SK-N-SH (cell line): ENCODE measurements at regions not wholly inside any gene's neighbourhood (a gene's known extent, or its start where the extent isn't known, plus 50 kb on each side); places are given as distances from the start of the nearest gene placed in this dataset.

ENCODE experiments used
- CTCF ChIP-seq: fragments of 200-600 bp; sonication (generic); IDR thresholded peaks from 2 replicates; pipeline ENCODE4 v1.6.1; 2017; ENCODE audit warnings: antibody characterized with exemption, mild to moderate bottlenecking, moderate library complexity
- EP300 ChIP-seq, 2 experiments: IDR thresholded peaks; 2 replicates each; pipeline versions ENCODE4 v1.4.0 to v1.6.1; 2012; ENCODE audit warnings: borderline replicate concordance in 1 of 2, low read depth in 1 of 2, low read length in 1 of 2
- FOXJ3 ChIP-seq: sonication (generic); formaldehyde crosslinking; IDR thresholded peaks from 2 replicates; pipeline ENCODE4 v1.5.1; 2020; ENCODE audit warnings: mild to moderate bottlenecking, missing genetic modification reagents
- JUND ChIP-seq: IDR thresholded peaks from 2 replicates; pipeline ENCODE4 v1.4.0; 2012
- MAX ChIP-seq: IDR thresholded peaks from 2 replicates; pipeline ENCODE4 v1.4.0; 2012; ENCODE audit warnings: low read depth
- RXRA ChIP-seq: IDR thresholded peaks from 2 replicates; pipeline ENCODE4 v1.4.0; 2012; ENCODE audit warnings: low read depth, mild to moderate bottlenecking, borderline replicate concordance
- TAF1 ChIP-seq: IDR thresholded peaks from 2 replicates; pipeline ENCODE4 v1.6.1; 2012; ENCODE audit warnings: low read depth, mild to moderate bottlenecking, low read length, moderate library complexity, borderline replicate concordance
- USF2 ChIP-seq: fragments of 150-350 bp; IDR thresholded peaks from 2 replicates; pipeline ENCODE4 v1.6.1; 2017; ENCODE audit warnings: antibody characterized with exemption, low read length, low read depth, borderline replicate concordance

GRCh38 chr18:5732318-5732717, 163.0 kb downstream of the TMEM200C start:
- TF ChIP-seq EP300 (IDR thresholded peaks at IDR 0.05; ENCODE audit: borderline replicate concordance in 1 of 2, low read depth in 1 of 2, low read length in 1 of 2) (no peak), TAF1 (no peak), FOXJ3 (CRISPR knock-in tag) (no peak), CTCF (no peak), MAX (no peak), RXRA (no peak), USF2 (no peak), JUND (no peak)
